K562 (cell line): ENCODE measurements at regions not wholly inside any gene's neighbourhood (a gene's known extent, or its start where the extent isn't known, plus 50 kb on each side); places are given as distances from the start of the nearest gene placed in this dataset.

Experiments used
- ATAC-seq: fragments of 200-7000 bp; cut with Tn5 transposase; 3 replicates; pipeline ENCODE4 v1.9.1; 2020; ENCODE audit warnings: moderate library complexity
- BruUV-seq: library from RNA; stranded (reverse); fragments of 400-500 nt; replicated peaks from 2 replicates; lab custom pipeline; 2021; lab: Mats Ljungman, UMichigan
- CTCF ChIA-PET: fragments of 300-600 bp; formaldehyde crosslinking; extraction: SDS; loops from one replicate; lab custom pipeline; 2021; ENCODE audit warnings: low intra/inter-chr PET ratio; lab: Yijun Ruan, JAX
- POLR2A ChIA-PET: fragments of 300-600, 350-650 bp; sonication (Branson Sonifier 250); formaldehyde crosslinking; extraction: SDS; loops from one replicate; lab custom pipeline; 2021; ENCODE audit warnings: antibody characterized with exemption, inconsistent platforms; lab: Yijun Ruan, JAX
- DNase-seq, 4 experiments: peaks; one replicate each; pipeline versions ENCODE4 v3.0.0 to v3.0.0-alpha.2; 2011 to 2018; ENCODE audit warnings: low spot score in 3 of 4, mixed read lengths in 3 of 4; ENCODE audit errors: extremely low read depth in 1 of 4
- FAIRE-seq: peaks from 2 replicates; lab custom pipeline; 2011; peaks lifted over from hg19 to GRCh38; lab: Jason Lieb, UNC
- H2AFZ ChIP-seq: 2 replicates; pipeline ENCODE4 v1.6.0; 2011; ENCODE audit warnings: low read depth, low read length, control low read depth, inconsistent platforms
- H3K27ac ChIP-seq: fragments of 200-600 bp; 3 replicates; pipeline ENCODE4 v1.8.0; 2011; ENCODE audit warnings: low read depth, mild to moderate bottlenecking, control low read depth, inconsistent platforms, low read length, moderate library complexity, mixed read lengths; ENCODE audit errors: extremely low read depth
- H3K27me3 ChIP-seq, 2 experiments: fragments of 300-600 bp in 1 of 2; 2 replicates in 1 of 2; 3 replicates in 1 of 2; pipeline versions ENCODE4 v1.6.0 to v1.8.0; 2011; ENCODE audit warnings: inconsistent platforms in 2 of 2, low read length in 2 of 2, mild to moderate bottlenecking in 1 of 2, mixed read lengths in 1 of 2, moderate library complexity in 1 of 2; ENCODE audit not compliant: control insufficient read depth in 2 of 2, insufficient read depth in 2 of 2
- H3K36me3 ChIP-seq: fragments of 300-600 bp; 3 replicates; pipeline ENCODE4 v1.8.0; 2011; ENCODE audit warnings: mild to moderate bottlenecking, low read length, inconsistent platforms; ENCODE audit not compliant: control insufficient read depth, insufficient read depth
- H3K4me1 ChIP-seq, 2 experiments: fragments of 200-600 bp in 1 of 2; replicated peaks in 1 of 2; 2 replicates in 1 of 2; 3 replicates in 1 of 2; pipeline versions ENCODE4 v1.5.1 to v1.8.0; 2011; ENCODE audit warnings: inconsistent platforms in 2 of 2, low read length in 2 of 2, mild to moderate bottlenecking in 1 of 2, mixed read lengths in 1 of 2, moderate library complexity in 1 of 2; ENCODE audit not compliant: control insufficient read depth in 2 of 2, insufficient read depth in 2 of 2
- H3K4me2 ChIP-seq: 2 replicates; pipeline ENCODE4 v1.6.1; 2011; ENCODE audit warnings: low read length, control low read depth, inconsistent platforms, mixed read lengths; ENCODE audit not compliant: insufficient read depth
- H3K4me3 ChIP-seq: fragments of 200-600 bp; sonication (generic), shearing (Covaris generic); 2 replicates; pipeline ENCODE4 v1.5.1; 2016; ENCODE audit warnings: control low read depth, inconsistent platforms
- H3K79me2 ChIP-seq: fragments of 200-600 bp; 3 replicates; pipeline ENCODE4 v1.8.0; 2011; ENCODE audit warnings: low read length, inconsistent platforms; ENCODE audit not compliant: control insufficient read depth, insufficient read depth
- H3K9ac ChIP-seq, 2 experiments: 2 replicates each; pipeline versions ENCODE4 v1.6.0 to v1.6.1; 2011; ENCODE audit warnings: low read depth in 2 of 2, low read length in 2 of 2, control low read depth in 1 of 2, inconsistent platforms in 1 of 2, mild to moderate bottlenecking in 1 of 2, mixed read lengths in 1 of 2; ENCODE audit not compliant: insufficient read depth in 1 of 2
- H3K9me1 ChIP-seq: one replicate; pipeline ENCODE4 v1.6.0; 2011; ENCODE audit warnings: inconsistent platforms, mild to moderate bottlenecking, low read length, moderate library complexity; ENCODE audit not compliant: control insufficient read depth, insufficient read depth
- H3K9me3 ChIP-seq: replicated peaks from 2 replicates; pipeline ENCODE4 v1.5.1; 2011; ENCODE audit warnings: low read depth, low read length, inconsistent platforms; ENCODE audit not compliant: control insufficient read depth, insufficient read depth
- H4K20me1 ChIP-seq: replicated peaks from 2 replicates; pipeline ENCODE4 v1.6.1; 2011; ENCODE audit warnings: low read length, inconsistent platforms, mixed read lengths; ENCODE audit not compliant: control insufficient read depth, insufficient read depth
- HINFP ChIP-seq: fragments of 450-650 bp; conservative IDR thresholded peaks from 2 replicates; pipeline ENCODE4 v1.6.1; 2016; ENCODE audit warnings: missing genetic modification characterization, low read depth, mild to moderate bottlenecking, control low read depth, missing compliant biosample characterization
- ZBTB5 ChIP-seq: fragments of 450-650 bp; IDR thresholded peaks from 2 replicates; pipeline ENCODE4 v1.6.1; 2017; ENCODE audit warnings: antibody characterized with exemption
- ZNF445 ChIP-seq: fragments of 250-450 bp; sonication (Bioruptor Pico); IDR thresholded peaks from 2 replicates; pipeline ENCODE4 v1.4.0; 2020; ENCODE audit warnings: low read depth, mild to moderate bottlenecking, moderate library complexity
- WGBS: fragments of 100-300 bp; shearing (Covaris generic); methylation state at CpG from one replicate; pipeline ENCODE4 v1.1.6; 2016; ENCODE audit warnings: low coverage, mixed read lengths; ENCODE audit not compliant: insufficient coverage; ENCODE audit errors: missing lambda C conversion rate; 5-methylcytosine and 5-hydroxymethylcytosine counted together
- in situ Hi-C: fragments of 300-500 bp; cut with MboI; formaldehyde crosslinking; loops from 4 replicates; pipeline ENCODE4 v1.15.0; 2018; ENCODE audit warnings: inconsistent platforms, mixed read lengths
- intact Hi-C: fragments of 100-400 bp; cut with micrococcal nuclease; formaldehyde crosslinking; loops from 2 replicates; pipeline ENCODE4 v1.14.2; 2022

- Histone ChIP-seq H2AFZ (no peak overlapping the region), H3K9me1 (no peaks in the 10 kb centered on the region), H3K9ac (no peak overlapping the region), H3K27ac (no peak overlapping the region), H3K79me2 (no peaks in the 10 kb centered on the region), H3K4me2 (no peak overlapping the region), H3K9me3 (no peaks in the 10 kb centered on the region), H3K36me3 (no peaks in the 10 kb centered on the region), H3K4me1 (no peaks in the 10 kb centered on the region), H3K27me3 (no peaks in the 10 kb centered on the region), H3K4me3 (no peak overlapping the region), H4K20me1 (no peaks in the 10 kb centered on the region)
- 0% methylated on average over 12 of the region's 12 CpGs for WGBS
- DNase-seq (no peak), ATAC-seq (no peak), FAIRE-seq (no peak)
- ChIA-PET POLR2A (interaction anchor here (0.6 kb wide), 2 partner anchors 110 to 156 kb away, joined by 3 to 4 read pairs; no protein-coding TSS in a partner anchor), CTCF (no interaction called here)
- TF ChIP-seq ZBTB5 = no peak
- BruUV-seq = no TSS peak
- intact Hi-C loops (no loop called here), in situ Hi-C loops (no loop called here)
These were observed 89.3 kb upstream of the ST8SIA2 start for GRCh38 chr15:92304223-92304975.

- H3K27me3 ChIP-seq = no peaks in the 10 kb centered on the region
- no peak overlapping the region for H3K9ac ChIP-seq
- DNase-seq (no peak), FAIRE-seq (no peak), ATAC-seq (no peak)
- no peaks in the 10 kb centered on the region for H3K36me3 ChIP-seq
- H3K79me2 ChIP-seq = no peaks in the 10 kb centered on the region
- in situ Hi-C loops = no loop called here
- ChIA-PET CTCF (no interaction called here), POLR2A (interaction anchor here (0.6 kb wide), 1 partner anchor 157 kb away, joined by 4 read pairs; no protein-coding TSS in a partner anchor)
- no peaks in the 10 kb centered on the region for H3K9me1 ChIP-seq
- no peaks in the 10 kb centered on the region for H3K9me3 ChIP-seq
- no peak overlapping the region for H2AFZ ChIP-seq
- TF ChIP-seq ZNF445 (CRISPR knock-in tag) = no peak
- TF ChIP-seq HINFP (tag) = 0 out of 2 replicates have a peak, but pooled peaks have one; percentile 43
- H3K27ac ChIP-seq = no peak overlapping the region
- H4K20me1 ChIP-seq = no peaks in the 10 kb centered on the region
- no peaks in the 10 kb centered on the region for H3K4me1 ChIP-seq
- WGBS = 0% methylated on average over 2 of the region's 2 CpGs
- H3K4me2 ChIP-seq = no peak overlapping the region
- no peak overlapping the region for H3K4me3 ChIP-seq
- BruUV-seq = no TSS peak
- intact Hi-C loops = no loop called here
These were observed 88.3 kb upstream of the ST8SIA2 start for GRCh38 chr15:92305343-92305742.
